K562 (cell line): ENCODE measurements at regions not wholly inside any gene's neighbourhood (a gene's known extent, or its start where the extent isn't known, plus 50 kb on each side); places are given as distances from the start of the nearest gene placed in this dataset.

ENCODE experiments used
- ATAC-seq: fragments of 200-7000 bp; cut with Tn5 transposase; 3 replicates; pipeline ENCODE4 v1.9.1; 2020; ENCODE audit warnings: moderate library complexity
- BruUV-seq: library from RNA; stranded (reverse); fragments of 400-500 nt; replicated peaks from 2 replicates; lab custom pipeline; 2021; lab: Mats Ljungman, UMichigan
- CTCF ChIA-PET: fragments of 300-600 bp; formaldehyde crosslinking; extraction: SDS; loops from one replicate; lab custom pipeline; 2021; ENCODE audit warnings: low intra/inter-chr PET ratio; lab: Yijun Ruan, JAX
- POLR2A ChIA-PET: fragments of 300-600, 350-650 bp; sonication (Branson Sonifier 250); formaldehyde crosslinking; extraction: SDS; loops from one replicate; lab custom pipeline; 2021; ENCODE audit warnings: antibody characterized with exemption, inconsistent platforms; lab: Yijun Ruan, JAX
- DNase-seq, 4 experiments: peaks; one replicate each; pipeline versions ENCODE4 v3.0.0 to v3.0.0-alpha.2; 2011 to 2018; ENCODE audit warnings: low spot score in 3 of 4, mixed read lengths in 3 of 4; ENCODE audit errors: extremely low read depth in 1 of 4
- FAIRE-seq: peaks from 2 replicates; lab custom pipeline; 2011; peaks lifted over from hg19 to GRCh38; lab: Jason Lieb, UNC
- H2AFZ ChIP-seq: 2 replicates; pipeline ENCODE4 v1.6.0; 2011; ENCODE audit warnings: low read depth, low read length, control low read depth, inconsistent platforms
- H3K27ac ChIP-seq: fragments of 200-600 bp; 3 replicates; pipeline ENCODE4 v1.8.0; 2011; ENCODE audit warnings: low read depth, mild to moderate bottlenecking, control low read depth, inconsistent platforms, low read length, moderate library complexity, mixed read lengths; ENCODE audit errors: extremely low read depth
- H3K27me3 ChIP-seq, 2 experiments: fragments of 300-600 bp in 1 of 2; 2 replicates in 1 of 2; 3 replicates in 1 of 2; pipeline versions ENCODE4 v1.6.0 to v1.8.0; 2011; ENCODE audit warnings: inconsistent platforms in 2 of 2, low read length in 2 of 2, mild to moderate bottlenecking in 1 of 2, mixed read lengths in 1 of 2, moderate library complexity in 1 of 2; ENCODE audit not compliant: control insufficient read depth in 2 of 2, insufficient read depth in 2 of 2
- H3K36me3 ChIP-seq: fragments of 300-600 bp; 3 replicates; pipeline ENCODE4 v1.8.0; 2011; ENCODE audit warnings: mild to moderate bottlenecking, low read length, inconsistent platforms; ENCODE audit not compliant: control insufficient read depth, insufficient read depth
- H3K4me1 ChIP-seq, 2 experiments: fragments of 200-600 bp in 1 of 2; replicated peaks in 1 of 2; 2 replicates in 1 of 2; 3 replicates in 1 of 2; pipeline versions ENCODE4 v1.5.1 to v1.8.0; 2011; ENCODE audit warnings: inconsistent platforms in 2 of 2, low read length in 2 of 2, mild to moderate bottlenecking in 1 of 2, mixed read lengths in 1 of 2, moderate library complexity in 1 of 2; ENCODE audit not compliant: control insufficient read depth in 2 of 2, insufficient read depth in 2 of 2
- H3K4me2 ChIP-seq: 2 replicates; pipeline ENCODE4 v1.6.1; 2011; ENCODE audit warnings: low read length, control low read depth, inconsistent platforms, mixed read lengths; ENCODE audit not compliant: insufficient read depth
- H3K4me3 ChIP-seq: fragments of 200-600 bp; sonication (generic), shearing (Covaris generic); 2 replicates; pipeline ENCODE4 v1.5.1; 2016; ENCODE audit warnings: control low read depth, inconsistent platforms
- H3K79me2 ChIP-seq: fragments of 200-600 bp; 3 replicates; pipeline ENCODE4 v1.8.0; 2011; ENCODE audit warnings: low read length, inconsistent platforms; ENCODE audit not compliant: control insufficient read depth, insufficient read depth
- H3K9ac ChIP-seq, 2 experiments: 2 replicates each; pipeline versions ENCODE4 v1.6.0 to v1.6.1; 2011; ENCODE audit warnings: low read depth in 2 of 2, low read length in 2 of 2, control low read depth in 1 of 2, inconsistent platforms in 1 of 2, mild to moderate bottlenecking in 1 of 2, mixed read lengths in 1 of 2; ENCODE audit not compliant: insufficient read depth in 1 of 2
- H3K9me1 ChIP-seq: one replicate; pipeline ENCODE4 v1.6.0; 2011; ENCODE audit warnings: inconsistent platforms, mild to moderate bottlenecking, low read length, moderate library complexity; ENCODE audit not compliant: control insufficient read depth, insufficient read depth
- H3K9me3 ChIP-seq: replicated peaks from 2 replicates; pipeline ENCODE4 v1.5.1; 2011; ENCODE audit warnings: low read depth, low read length, inconsistent platforms; ENCODE audit not compliant: control insufficient read depth, insufficient read depth
- H4K20me1 ChIP-seq: replicated peaks from 2 replicates; pipeline ENCODE4 v1.6.1; 2011; ENCODE audit warnings: low read length, inconsistent platforms, mixed read lengths; ENCODE audit not compliant: control insufficient read depth, insufficient read depth
- ETV1 ChIP-seq: fragments of 450-650 bp; conservative IDR thresholded peaks from 2 replicates; pipeline ENCODE4 v1.6.1; 2016; ENCODE audit warnings: missing genetic modification characterization, control low read depth, low read depth, missing compliant biosample characterization
- EZH2 ChIP-seq: IDR thresholded peaks from 2 replicates; pipeline ENCODE4 v1.6.1; 2012; ENCODE audit warnings: low read depth, mild to moderate bottlenecking, inconsistent platforms, low read length, borderline replicate concordance
- HIVEP1 ChIP-seq: fragments of 250-450 bp; sonication (Bioruptor Pico); IDR thresholded peaks from 2 replicates; pipeline ENCODE4 v1.4.0; 2020; ENCODE audit warnings: mild to moderate bottlenecking
- NR2C2 ChIP-seq, 2 experiments: fragments of 200-800 bp in 1 of 2; sonication (Bioruptor generic) in 1 of 2; sonication (generic) in 1 of 2; formaldehyde crosslinking in 1 of 2; IDR thresholded peaks; 2 replicates each; pipeline versions ENCODE4 v1.6.1 to v1.8.0; 2016 to 2022; ENCODE audit warnings: mild to moderate bottlenecking in 1 of 2, missing compliant biosample characterization in 1 of 2, missing genetic modification characterization in 1 of 2, missing genetic modification reagents in 1 of 2
- POLR2A ChIP-seq: fragments of 450-650 bp; conservative IDR thresholded peaks from 2 replicates; pipeline ENCODE4 v1.6.1; 2016
- TAF7 ChIP-seq: fragments of 450-650 bp; IDR thresholded peaks from 2 replicates; pipeline ENCODE4 v1.6.1; 2016; ENCODE audit warnings: missing genetic modification characterization, missing compliant biosample characterization
- ZNF184 ChIP-seq: sonication (generic); formaldehyde crosslinking; IDR thresholded peaks from 2 replicates; pipeline ENCODE4 v1.5.0; 2020; ENCODE audit warnings: missing genetic modification reagents
- ZNF41 ChIP-seq: fragments of 250-450 bp; sonication (Bioruptor Pico); conservative IDR thresholded peaks from 2 replicates; pipeline ENCODE4 v1.4.0; 2020; ENCODE audit warnings: mild to moderate bottlenecking
- WGBS: fragments of 100-300 bp; shearing (Covaris generic); methylation state at CpG from one replicate; pipeline ENCODE4 v1.1.6; 2016; ENCODE audit warnings: low coverage, mixed read lengths; ENCODE audit not compliant: insufficient coverage; ENCODE audit errors: missing lambda C conversion rate; 5-methylcytosine and 5-hydroxymethylcytosine counted together
- in situ Hi-C: fragments of 300-500 bp; cut with MboI; formaldehyde crosslinking; loops from 4 replicates; pipeline ENCODE4 v1.15.0; 2018; ENCODE audit warnings: inconsistent platforms, mixed read lengths
- intact Hi-C: fragments of 100-400 bp; cut with micrococcal nuclease; formaldehyde crosslinking; loops from 2 replicates; pipeline ENCODE4 v1.14.2; 2022
- TF ChIP-seq, protein P1 (sequence below): fragments of 450-650 bp; IDR thresholded peaks from 2 replicates; pipeline ENCODE4 v1.6.1; 2018; ENCODE audit not compliant: partially characterized antibody
- TF ChIP-seq, protein P2 (sequence below): fragments of 450-650 bp; IDR thresholded peaks from 2 replicates; pipeline ENCODE4 v1.6.1; 2016

DNA sequence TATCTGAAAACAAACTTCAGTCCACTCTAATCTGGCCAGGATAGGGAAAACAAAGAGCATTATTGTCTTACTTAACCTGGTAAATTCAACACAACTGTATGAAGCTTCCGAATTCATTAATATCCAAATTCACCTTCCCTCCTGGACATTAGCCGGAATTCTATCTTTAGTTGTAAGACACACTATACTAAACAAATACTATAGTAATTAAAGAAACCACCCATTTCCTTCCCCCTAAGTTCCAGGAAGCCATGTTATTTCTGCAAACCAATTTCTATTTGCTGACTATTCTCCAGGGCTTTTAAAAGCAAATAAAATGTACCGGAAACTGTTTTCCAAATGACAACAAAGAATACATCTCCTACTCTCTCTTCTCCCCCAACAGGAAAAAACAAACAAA lies 122.7 kb upstream of the MDM1 start:
- in situ Hi-C loops, result no loop called here
- Histone ChIP-seq H3K27ac (no peak overlapping the region), H3K9me3 (no peaks in the 10 kb centered on the region), H3K4me2 (no peak overlapping the region), H3K36me3 (no peaks in the 10 kb centered on the region), H4K20me1 (no peaks in the 10 kb centered on the region), H3K9ac (no peak overlapping the region), H3K4me3 (no peak overlapping the region), H3K79me2 (no peaks in the 10 kb centered on the region), H3K9me1 (no peaks in the 10 kb centered on the region), H3K27me3 (no peaks in the 10 kb centered on the region; a peak in 1 of 5 replicates), H2AFZ (peak overlapping the region; percentile 52; the same call in 1 of the 2 replicates), H3K4me1 (peaks cover 0 to 21% of the 10 kb centered on the region in 2 experiments; a peak in 3 of 5 replicates)
- intact Hi-C loops, result no loop called here
- ChIA-PET POLR2A (interaction anchor here (0.8 to 1.5 kb wide), 2 partner anchors 15 to 127 kb away, joined by 3 read pairs; no protein-coding TSS in a partner anchor), CTCF (no interaction called here)
- DNase-seq (no peak), FAIRE-seq (no peak), ATAC-seq (no peak)
- BruUV-seq, result no TSS peak
- TF ChIP-seq ZNF41 (CRISPR knock-in tag) (no peak), HIVEP1 (CRISPR knock-in tag) (no peak), POLR2A (no peak)
- 21% methylated on average over 3 of the region's 3 CpGs for WGBS

DNA sequence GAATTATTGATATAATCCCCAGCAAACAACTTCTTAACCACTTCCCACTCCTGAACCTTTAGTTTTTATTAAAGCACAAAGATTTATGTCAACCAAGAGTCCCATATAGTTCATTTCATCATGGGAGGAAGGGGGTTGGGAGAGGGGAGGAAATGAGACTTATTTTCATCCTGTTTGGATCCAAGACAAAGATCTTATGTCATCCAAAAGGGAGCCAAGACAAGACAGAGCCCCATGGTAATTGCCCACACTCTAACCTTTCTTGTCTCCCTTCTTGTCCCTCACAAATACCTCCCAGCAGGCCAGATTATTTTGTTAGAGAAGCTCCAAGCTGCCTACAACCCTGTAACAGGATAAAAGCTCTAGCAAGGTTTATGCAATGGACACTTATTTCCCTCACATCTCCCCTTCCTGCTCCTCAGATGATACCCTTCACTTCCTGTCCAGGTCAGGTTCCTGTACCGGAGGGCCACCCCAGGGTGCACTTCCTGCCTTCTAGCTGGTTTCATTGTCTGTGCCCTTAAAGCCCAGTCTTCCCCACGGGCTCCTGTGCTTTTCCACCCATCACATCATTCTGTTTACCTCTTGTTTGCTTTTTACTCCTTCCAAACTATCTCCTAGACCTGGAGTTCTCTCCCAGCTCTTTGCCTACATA lies 123.7 kb upstream of the MDM1 start:
- H3K79me2 ChIP-seq, result no peaks in the 10 kb centered on the region
- peaks cover 0 to 21% of the 10 kb centered on the region in 2 experiments; a peak in 3 of 5 replicates for H3K4me1 ChIP-seq
- in situ Hi-C loops, result no loop called here
- no peaks in the 10 kb centered on the region for H3K36me3 ChIP-seq
- CTCF ChIA-PET, result no interaction called here
- no peak for FAIRE-seq
- no peaks in the 10 kb centered on the region for H3K9me3 ChIP-seq
- 8% methylated on average over 2 of the region's 2 CpGs for WGBS
- H3K9me1 ChIP-seq, result no peaks in the 10 kb centered on the region
- intact Hi-C loops, result no loop called here
- H3K4me3 ChIP-seq, result no peak overlapping the region
- BruUV-seq, result no TSS peak
- H4K20me1 ChIP-seq, result no peaks in the 10 kb centered on the region
- H3K27me3 ChIP-seq, result no peaks in the 10 kb centered on the region; a peak in 1 of 5 replicates
- POLR2A ChIA-PET, result interaction anchor here (0.6 to 1.5 kb wide), 2 partner anchors 11 to 128 kb away, joined by 3 read pairs; no protein-coding TSS in a partner anchor
- H3K27ac ChIP-seq, result no peak overlapping the region
- no peak overlapping the region for H3K9ac ChIP-seq
- peak; percentile 53; the same call in 1 of the 3 replicates for ATAC-seq
- H3K4me2 ChIP-seq, result no peak overlapping the region
- peak overlapping the region; percentile 64 for H2AFZ ChIP-seq
- no peak for DNase-seq
- TF ChIP-seq NR2C2 (CRISPR knock-in tag; IDR thresholded peaks at IDR 0.05) (no peak), NR2C2 (tag; IDR thresholded peaks at IDR 0.05) (peak; percentile 49; the same call in 1 of the 2 replicates), EZH2 (no peak), ZNF184 (CRISPR knock-in tag) (no peak), ETV1 (tag) (peak; percentile 56), TAF7 (tag) (no peak)
- TF ChIP-seq, protein P1, sequence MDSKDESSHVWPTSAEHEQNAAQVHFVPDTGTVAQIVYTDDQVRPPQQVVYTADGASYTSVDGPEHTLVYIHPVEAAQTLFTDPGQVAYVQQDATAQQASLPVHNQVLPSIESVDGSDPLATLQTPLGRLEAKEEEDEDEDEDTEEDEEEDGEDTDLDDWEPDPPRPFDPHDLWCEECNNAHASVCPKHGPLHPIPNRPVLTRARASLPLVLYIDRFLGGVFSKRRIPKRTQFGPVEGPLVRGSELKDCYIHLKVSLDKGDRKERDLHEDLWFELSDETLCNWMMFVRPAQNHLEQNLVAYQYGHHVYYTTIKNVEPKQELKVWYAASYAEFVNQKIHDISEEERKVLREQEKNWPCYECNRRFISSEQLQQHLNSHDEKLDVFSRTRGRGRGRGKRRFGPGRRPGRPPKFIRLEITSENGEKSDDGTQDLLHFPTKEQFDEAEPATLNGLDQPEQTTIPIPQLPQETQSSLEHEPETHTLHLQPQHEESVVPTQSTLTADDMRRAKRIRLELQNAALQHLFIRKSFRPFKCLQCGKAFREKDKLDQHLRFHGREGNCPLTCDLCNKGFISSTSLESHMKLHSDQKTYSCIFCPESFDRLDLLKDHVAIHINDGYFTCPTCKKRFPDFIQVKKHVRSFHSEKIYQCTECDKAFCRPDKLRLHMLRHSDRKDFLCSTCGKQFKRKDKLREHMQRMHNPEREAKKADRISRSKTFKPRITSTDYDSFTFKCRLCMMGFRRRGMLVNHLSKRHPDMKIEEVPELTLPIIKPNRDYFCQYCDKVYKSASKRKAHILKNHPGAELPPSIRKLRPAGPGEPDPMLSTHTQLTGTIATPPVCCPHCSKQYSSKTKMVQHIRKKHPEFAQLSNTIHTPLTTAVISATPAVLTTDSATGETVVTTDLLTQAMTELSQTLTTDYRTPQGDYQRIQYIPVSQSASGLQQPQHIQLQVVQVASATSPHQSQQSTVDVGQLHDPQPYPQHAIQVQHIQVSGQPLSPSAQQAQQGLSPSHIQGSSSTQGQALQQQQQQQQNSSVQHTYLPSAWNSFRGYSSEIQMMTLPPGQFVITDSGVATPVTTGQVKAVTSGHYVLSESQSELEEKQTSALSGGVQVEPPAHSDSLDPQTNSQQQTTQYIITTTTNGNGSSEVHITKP, result no peak
- TF ChIP-seq, protein P2, sequence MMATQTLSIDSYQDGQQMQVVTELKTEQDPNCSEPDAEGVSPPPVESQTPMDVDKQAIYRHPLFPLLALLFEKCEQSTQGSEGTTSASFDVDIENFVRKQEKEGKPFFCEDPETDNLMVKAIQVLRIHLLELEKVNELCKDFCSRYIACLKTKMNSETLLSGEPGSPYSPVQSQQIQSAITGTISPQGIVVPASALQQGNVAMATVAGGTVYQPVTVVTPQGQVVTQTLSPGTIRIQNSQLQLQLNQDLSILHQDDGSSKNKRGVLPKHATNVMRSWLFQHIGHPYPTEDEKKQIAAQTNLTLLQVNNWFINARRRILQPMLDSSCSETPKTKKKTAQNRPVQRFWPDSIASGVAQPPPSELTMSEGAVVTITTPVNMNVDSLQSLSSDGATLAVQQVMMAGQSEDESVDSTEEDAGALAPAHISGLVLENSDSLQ, result no peak
